T-helper 17 cell (primary cell): ENCODE measurements at regions not wholly inside any gene's neighbourhood (a gene's known extent, or its start where the extent isn't known, plus 50 kb on each side); places are given as distances from the start of the nearest gene placed in this dataset.

Source experiments
- ATAC-seq: fragments of 150-1000 bp; cut with Tn5 transposase; 2 replicates; pipeline ENCODE4 v1.10.0; 2021; ENCODE audit warnings: mild to moderate bottlenecking, moderate library complexity
- DNase-seq, 3 donors: peaks; one replicate each; pipeline versions ENCODE4 v3.0.0 to v3.0.0-alpha.2; 2020 to 2021
- H3K9me3 ChIP-seq: one replicate; pipeline ENCODE4 v1.7.0; 2013; ENCODE audit warnings: low read length, mild to moderate bottlenecking; ENCODE audit not compliant: control insufficient read depth, poor library complexity, severe bottlenecking
- H3K27ac Mint-ChIP-seq: one replicate; pipeline ENCODE4 v1.8.0; 2022; ENCODE audit warnings: mild to moderate bottlenecking, moderate library complexity, mixed read lengths
- H3K27me3 Mint-ChIP-seq: one replicate; pipeline ENCODE4 v1.8.0; 2022; ENCODE audit warnings: mixed read lengths
- H3K36me3 Mint-ChIP-seq: one replicate; pipeline ENCODE4 v1.8.0; 2022; ENCODE audit warnings: low read depth, mixed read lengths
- H3K4me1 Mint-ChIP-seq: one replicate; pipeline ENCODE4 v1.8.0; 2022; ENCODE audit warnings: mild to moderate bottlenecking, mixed read lengths
- H3K4me3 Mint-ChIP-seq: one replicate; pipeline ENCODE4 v1.8.0; 2022; ENCODE audit warnings: mild to moderate bottlenecking, moderate library complexity, mixed read lengths

- H3K27ac Mint-ChIP-seq: no peak overlapping the region
- H3K4me3 Mint-ChIP-seq: no peak overlapping the region
- ATAC-seq (no peak), DNase-seq (no peak)
- H3K27me3 Mint-ChIP-seq: no peaks in the 10 kb centered on the region
- H3K9me3 ChIP-seq: no peaks in the 10 kb centered on the region
- H3K36me3 Mint-ChIP-seq: no peaks in the 10 kb centered on the region
- H3K4me1 Mint-ChIP-seq: no peaks in the 10 kb centered on the region
These were observed 365.7 kb upstream of the CA10 start for GRCh38 chr17:52524096-52524637.

- ATAC-seq: no peak
- H3K27me3 Mint-ChIP-seq: no peaks in the 10 kb centered on the region
These were observed 358.7 kb upstream of the CA10 start for GRCh38 chr17:52517176-52517575.

GRCh38 chr17:52515927-52516326, 357.4 kb upstream of the CA10 start:
- DNase-seq (no peak), ATAC-seq (no peak)
- H3K9me3 ChIP-seq: no peaks in the 10 kb centered on the region
- Mint-ChIP-seq H3K27ac (no peak overlapping the region), H3K4me1 (no peaks in the 10 kb centered on the region), H3K36me3 (no peaks in the 10 kb centered on the region), H3K4me3 (no peak overlapping the region), H3K27me3 (no peaks in the 10 kb centered on the region)

More at GRCh38 chr17:52517176-52517575, 358.7 kb upstream of the CA10 start:
- no peaks in the 10 kb centered on the region for H3K36me3 Mint-ChIP-seq
- no peak for DNase-seq
- H3K9me3 ChIP-seq: no peaks in the 10 kb centered on the region
- no peak overlapping the region for H3K27ac Mint-ChIP-seq
- H3K4me3 Mint-ChIP-seq: no peak overlapping the region
- H3K4me1 Mint-ChIP-seq: no peaks in the 10 kb centered on the region

GRCh38 chr17:52505601-52506000, 347.1 kb upstream of the CA10 start:
- H3K9me3 ChIP-seq: no peaks in the 10 kb centered on the region
- Mint-ChIP-seq H3K36me3 (no peaks in the 10 kb centered on the region), H3K4me3 (no peak overlapping the region), H3K27me3 (no peaks in the 10 kb centered on the region), H3K4me1 (no peaks in the 10 kb centered on the region), H3K27ac (no peak overlapping the region)
- no peak for DNase-seq
- ATAC-seq: no peak

- DNase-seq: no peak
- H3K36me3 Mint-ChIP-seq: no peaks in the 10 kb centered on the region
- no peaks in the 10 kb centered on the region for H3K27me3 Mint-ChIP-seq
- H3K4me3 Mint-ChIP-seq: no peak overlapping the region
- no peaks in the 10 kb centered on the region for H3K4me1 Mint-ChIP-seq
- no peak overlapping the region for H3K27ac Mint-ChIP-seq
- ATAC-seq: no peak
- no peaks in the 10 kb centered on the region for H3K9me3 ChIP-seq
These were observed 345.6 kb upstream of the CA10 start for GRCh38 chr17:52504081-52504480.

- Mint-ChIP-seq H3K4me3 (no peak overlapping the region), H3K27me3 (no peaks in the 10 kb centered on the region), H3K36me3 (no peaks in the 10 kb centered on the region), H3K27ac (no peak overlapping the region), H3K4me1 (no peaks in the 10 kb centered on the region)
- DNase-seq (no peak), ATAC-seq (no peak)
- no peaks in the 10 kb centered on the region for H3K9me3 ChIP-seq
These were observed 337.1 kb upstream of the CA10 start for GRCh38 chr17:52495646-52496045.

- no peaks in the 10 kb centered on the region for H3K4me1 Mint-ChIP-seq
- no peak overlapping the region for H3K4me3 Mint-ChIP-seq
- H3K27me3 Mint-ChIP-seq: no peaks in the 10 kb centered on the region
- H3K27ac Mint-ChIP-seq: no peak overlapping the region
- H3K9me3 ChIP-seq: no peaks in the 10 kb centered on the region
- no peaks in the 10 kb centered on the region for H3K36me3 Mint-ChIP-seq
- DNase-seq (no peak), ATAC-seq (no peak)
These were observed 323.8 kb upstream of the CA10 start for GRCh38 chr17:52482271-52482670.

- H3K4me3 Mint-ChIP-seq: no peak overlapping the region
- no peaks in the 10 kb centered on the region for H3K9me3 ChIP-seq
- ATAC-seq: no peak
- H3K36me3 Mint-ChIP-seq: no peaks in the 10 kb centered on the region
- no peaks in the 10 kb centered on the region for H3K27me3 Mint-ChIP-seq
- H3K27ac Mint-ChIP-seq: no peak overlapping the region
- H3K4me1 Mint-ChIP-seq: no peaks in the 10 kb centered on the region
- no peak for DNase-seq
These were observed 319.5 kb upstream of the CA10 start for GRCh38 chr17:52477824-52478699.

- no peaks in the 10 kb centered on the region for H3K27me3 Mint-ChIP-seq
- no peak overlapping the region for H3K4me3 Mint-ChIP-seq
- no peaks in the 10 kb centered on the region for H3K4me1 Mint-ChIP-seq
- H3K36me3 Mint-ChIP-seq: no peaks in the 10 kb centered on the region
- H3K27ac Mint-ChIP-seq: no peak overlapping the region
- DNase-seq (no peak), ATAC-seq (no peak)
- H3K9me3 ChIP-seq: no peaks in the 10 kb centered on the region
These were observed 318.3 kb upstream of the CA10 start for GRCh38 chr17:52476638-52477313.

GRCh38 chr17:52470553-52470952, 312.0 kb upstream of the CA10 start:
- Mint-ChIP-seq H3K27ac (no peak overlapping the region), H3K36me3 (no peaks in the 10 kb centered on the region), H3K4me1 (no peaks in the 10 kb centered on the region), H3K27me3 (no peaks in the 10 kb centered on the region), H3K4me3 (no peak overlapping the region)
- DNase-seq (no peak), ATAC-seq (no peak)
- no peaks in the 10 kb centered on the region for H3K9me3 ChIP-seq

GRCh38 chr17:52465407-52465806, 306.9 kb upstream of the CA10 start:
- Mint-ChIP-seq H3K27me3 (no peaks in the 10 kb centered on the region), H3K27ac (no peak overlapping the region), H3K4me3 (no peak overlapping the region), H3K36me3 (no peaks in the 10 kb centered on the region), H3K4me1 (no peaks in the 10 kb centered on the region)
- DNase-seq: no peak
- no peaks in the 10 kb centered on the region for H3K9me3 ChIP-seq
- ATAC-seq: no peak

- no peaks in the 10 kb centered on the region for H3K36me3 Mint-ChIP-seq
- no peaks in the 10 kb centered on the region for H3K4me1 Mint-ChIP-seq
- no peaks in the 10 kb centered on the region for H3K9me3 ChIP-seq
- H3K27me3 Mint-ChIP-seq: no peaks in the 10 kb centered on the region
- no peak overlapping the region for H3K27ac Mint-ChIP-seq
- DNase-seq (no peak), ATAC-seq (no peak)
- no peak overlapping the region for H3K4me3 Mint-ChIP-seq
These were observed 292.9 kb upstream of the CA10 start for GRCh38 chr17:52451294-52451861.

- DNase-seq (no peak), ATAC-seq (no peak)
- no peaks in the 10 kb centered on the region for H3K9me3 ChIP-seq
- no peak overlapping the region for H3K27ac Mint-ChIP-seq
- no peak overlapping the region for H3K4me3 Mint-ChIP-seq
- H3K4me1 Mint-ChIP-seq: no peaks in the 10 kb centered on the region
- H3K36me3 Mint-ChIP-seq: no peaks in the 10 kb centered on the region
- H3K27me3 Mint-ChIP-seq: no peaks in the 10 kb centered on the region
These were observed 283.8 kb upstream of the CA10 start for GRCh38 chr17:52442350-52442749.
